Testis (tissue), 2 donors: ENCODE measurements at regions not wholly inside any gene's neighbourhood (a gene's known extent, or its start where the extent isn't known, plus 50 kb on each side); places are given as distances from the start of the nearest gene placed in this dataset.

Source experiments
- CTCF ChIP-seq, 3 experiments: fragments of 450-650 bp in 2 of 3; fragments of 200-600 bp in 1 of 3; sonication (generic) in 1 of 3; IDR thresholded peaks; one replicate each; pipeline ENCODE4 v1.5.1; 2016 to 2019; ENCODE audit warnings: antibody characterized with exemption in 3 of 3, mild to moderate bottlenecking in 2 of 3, moderate library complexity in 1 of 3
- POLR2A ChIP-seq: fragments of 450-650 bp; IDR thresholded peaks from one replicate; pipeline ENCODE4 v1.6.1; 2017; ENCODE audit warnings: antibody characterized with exemption, mild to moderate bottlenecking, moderate library complexity

GRCh38 chr7:18189500-18190126 lies 162.0 kb upstream of the PRPS1L1 start:
- TF ChIP-seq CTCF (IDR thresholded peaks at IDR 0.05), result no peak
- TF ChIP-seq POLR2A, result no peak
